ENCODE measurements at regions not wholly inside any gene's neighbourhood (a gene's known extent, or its start where the extent isn't known, plus 50 kb on each side); places are given as distances from the start of the nearest gene placed in this dataset.

DNA sequence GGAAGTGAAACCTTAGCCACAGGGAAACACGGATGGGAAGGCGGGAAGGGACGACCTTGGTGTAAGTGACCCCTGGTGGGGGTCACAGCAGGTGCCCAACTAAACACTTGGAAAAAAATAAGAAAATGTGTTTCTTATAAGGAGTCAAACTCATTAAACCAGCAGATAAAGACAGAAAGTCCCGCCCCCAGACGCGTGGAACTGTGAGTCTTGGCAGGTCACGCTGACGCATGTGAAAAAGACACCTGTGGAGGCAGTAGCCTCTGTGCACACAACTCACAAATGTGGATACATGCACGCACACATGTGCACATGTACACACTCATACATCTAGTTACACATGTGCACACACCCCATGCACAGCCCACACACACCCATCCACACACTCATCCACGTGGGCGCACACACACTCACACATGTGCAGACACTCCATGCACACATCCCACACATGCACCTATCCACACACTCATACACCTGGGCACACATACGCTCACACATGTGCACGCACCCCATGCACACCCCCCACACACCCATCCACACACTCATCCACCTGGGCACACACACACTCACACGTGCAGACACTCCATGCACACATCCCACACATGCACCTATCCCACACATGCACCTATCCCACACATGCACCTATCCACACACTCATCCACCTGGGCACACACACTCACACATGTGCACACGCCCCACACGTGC is 432.4 kb downstream of the SOX9 start:
- Histone ChIP-seq H3K36me3 (ENCODE audit: control insufficient read depth, insufficient read depth, low read length) (no peaks in the 10 kb centered on the region), H3K4me3 (ENCODE audit: low read depth, low read length) (no peak overlapping the region), H3K27me3 (ENCODE audit: control insufficient read depth, insufficient read depth, low read length) (no peaks in the 10 kb centered on the region)
- DNase-seq (ENCODE audit: low read depth): no peak
- TF ChIP-seq CTCF (IDR thresholded peaks at IDR 0.05; ENCODE audit: insufficient read depth, low read length, poor library complexity, severe bottlenecking): no peak

DNA sequence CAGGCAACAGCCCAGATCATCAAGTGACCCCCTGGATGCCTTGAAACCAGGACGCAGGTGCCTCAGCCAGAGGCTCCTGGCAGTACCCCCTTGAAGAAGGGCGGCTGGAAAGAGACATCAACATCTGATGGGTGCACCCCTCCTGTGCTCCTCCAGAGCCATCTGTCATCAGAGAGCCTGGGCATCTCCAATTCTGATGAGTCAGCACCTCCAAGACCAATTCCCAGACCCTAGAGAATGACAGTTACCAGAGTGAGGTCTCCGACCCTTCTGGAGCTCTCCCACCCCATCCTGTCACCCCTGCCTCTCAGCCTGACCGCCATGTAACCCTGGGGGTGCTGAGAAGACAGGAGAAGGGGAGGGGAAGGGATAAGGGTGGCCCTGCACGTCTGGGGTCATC is 433.7 kb downstream of the SOX9 start:
- Histone ChIP-seq H3K4me3 (ENCODE audit: low read depth, low read length) (no peak overlapping the region), H3K27me3 (ENCODE audit: control insufficient read depth, insufficient read depth, low read length) (no peaks in the 10 kb centered on the region), H3K36me3 (ENCODE audit: control insufficient read depth, insufficient read depth, low read length) (no peaks in the 10 kb centered on the region)
- TF ChIP-seq CTCF (IDR thresholded peaks at IDR 0.05; ENCODE audit: insufficient read depth, low read length, poor library complexity, severe bottlenecking): no peak
- DNase-seq (ENCODE audit: low read depth): no peak

DNA sequence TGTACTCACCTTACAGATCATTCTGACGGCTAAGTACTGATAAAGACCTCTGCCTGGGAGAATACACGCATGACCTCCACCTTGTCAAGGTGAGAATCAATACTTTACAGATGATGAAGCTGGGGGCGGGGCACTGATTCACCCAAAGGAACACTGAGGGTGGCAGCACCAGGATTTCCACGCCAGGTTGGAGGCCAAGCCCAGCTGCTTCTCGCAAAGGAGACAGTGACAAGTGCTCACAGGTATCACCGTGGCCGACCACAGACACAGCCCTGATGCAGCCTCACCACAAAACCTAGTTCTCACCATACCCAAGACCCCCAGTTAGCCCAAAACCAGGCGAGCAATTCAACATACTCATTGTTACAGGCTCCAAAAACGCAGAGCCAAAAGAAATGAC is 434.2 kb downstream of the SOX9 start:
- no peak for TF ChIP-seq CTCF (IDR thresholded peaks at IDR 0.05; ENCODE audit: insufficient read depth, low read length, poor library complexity, severe bottlenecking)
- no peak overlapping the region for H3K4me3 ChIP-seq (ENCODE audit: low read depth, low read length)
- no peak for DNase-seq (ENCODE audit: low read depth)
- no peaks in the 10 kb centered on the region for H3K27me3 ChIP-seq (ENCODE audit: control insufficient read depth, insufficient read depth, low read length)
- no peaks in the 10 kb centered on the region for H3K36me3 ChIP-seq (ENCODE audit: control insufficient read depth, insufficient read depth, low read length)

DNA sequence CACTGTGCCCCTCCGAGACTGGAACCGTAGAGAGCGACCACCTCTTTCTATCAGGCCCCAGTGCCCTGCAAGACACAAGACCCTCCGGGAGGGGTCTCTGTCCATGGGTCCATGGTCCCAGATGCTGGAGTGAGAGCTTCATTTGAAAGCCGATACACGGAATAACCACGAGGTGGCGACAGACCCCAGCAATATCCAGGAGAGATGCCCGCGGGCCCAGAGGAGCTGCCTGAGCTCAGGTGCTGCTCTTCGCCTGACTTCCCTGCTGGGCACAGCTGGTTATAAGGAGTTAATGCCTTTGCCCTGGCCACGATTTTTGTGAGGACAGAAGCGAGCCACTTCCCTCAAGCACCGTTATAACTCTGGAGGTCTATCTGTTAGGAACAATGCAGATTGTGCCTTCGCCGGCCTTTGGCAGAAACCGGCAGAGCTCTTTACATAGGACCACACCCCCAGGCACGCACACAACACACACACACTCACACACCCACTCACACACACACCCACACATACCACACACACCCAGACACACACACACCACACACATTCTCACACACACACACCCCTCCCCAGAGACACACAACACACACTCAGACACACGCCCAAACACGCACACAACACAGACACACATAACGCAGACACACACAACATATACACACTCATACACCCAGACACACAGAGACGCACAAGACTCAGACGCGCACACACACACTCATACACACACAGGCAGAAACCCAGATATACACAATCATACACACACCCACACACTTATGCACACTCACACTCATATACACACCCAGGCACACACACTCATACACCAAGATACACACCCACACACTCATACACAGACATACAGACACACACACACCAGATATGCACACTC is 436.4 kb downstream of the SOX9 start:
- Histone ChIP-seq H3K4me3 (ENCODE audit: low read depth, low read length) (no peak overlapping the region), H3K27me3 (ENCODE audit: control insufficient read depth, insufficient read depth, low read length) (no peaks in the 10 kb centered on the region), H3K36me3 (ENCODE audit: control insufficient read depth, insufficient read depth, low read length) (peaks cover 1% of the 10 kb centered on the region)
- DNase-seq (ENCODE audit: low read depth): peak; percentile 26
- TF ChIP-seq CTCF (IDR thresholded peaks at IDR 0.05; ENCODE audit: insufficient read depth, low read length, poor library complexity, severe bottlenecking): peak; percentile 81

GRCh38 chr17:72558971-72559476 is 438.2 kb downstream of the SOX9 start:
- TF ChIP-seq CTCF (IDR thresholded peaks at IDR 0.05; ENCODE audit: insufficient read depth, low read length, poor library complexity, severe bottlenecking): no peak
- Histone ChIP-seq H3K36me3 (ENCODE audit: control insufficient read depth, insufficient read depth, low read length) (peaks cover 1% of the 10 kb centered on the region), H3K27me3 (ENCODE audit: control insufficient read depth, insufficient read depth, low read length) (no peaks in the 10 kb centered on the region), H3K4me3 (ENCODE audit: low read depth, low read length) (no peak overlapping the region)
- no peak for DNase-seq (ENCODE audit: low read depth)
